Loucy (cell line): ENCODE measurements at regions not wholly inside any gene's neighbourhood (a gene's known extent, or its start where the extent isn't known, plus 50 kb on each side); places are given as distances from the start of the nearest gene placed in this dataset.

Experiments used
- H2AFZ ChIP-seq: fragments of 200-600 bp; sonication (generic); 2 replicates; pipeline ENCODE4 v1.6.0; 2016; ENCODE audit warnings: antibody characterized with exemption, mild to moderate bottlenecking, low read length, moderate library complexity
- H3F3A ChIP-seq: fragments of 200-600 bp; 2 replicates; pipeline ENCODE4 v1.6.0; 2016; ENCODE audit warnings: antibody characterized with exemption, low read depth, mild to moderate bottlenecking
- H3K27me3 ChIP-seq: fragments of 200-600 bp; sonication (generic); 2 replicates; pipeline ENCODE4 v1.6.1; 2014; ENCODE audit warnings: low read length, mild to moderate bottlenecking; ENCODE audit not compliant: insufficient read depth, poor library complexity, severe bottlenecking
- H3K36me3 ChIP-seq: fragments of 200-600 bp; sonication (generic); 2 replicates; pipeline ENCODE4 v1.6.1; 2016; ENCODE audit warnings: low read length; ENCODE audit not compliant: insufficient read depth
- H3K4me1 ChIP-seq: fragments of 200-600 bp; sonication (generic); 2 replicates; pipeline ENCODE4 v1.5.1; 2014; ENCODE audit warnings: low read length, mild to moderate bottlenecking; ENCODE audit not compliant: insufficient read depth, poor library complexity, severe bottlenecking
- H3K4me2 ChIP-seq: fragments of 200-600 bp; sonication (generic); 2 replicates; pipeline ENCODE4 v1.6.0; 2014; ENCODE audit warnings: antibody characterized with exemption, low read length, low read depth, mild to moderate bottlenecking; ENCODE audit not compliant: poor library complexity, severe bottlenecking
- H3K4me3 ChIP-seq: fragments of 200-600 bp; sonication (generic); 2 replicates; pipeline ENCODE4 v1.5.1; 2014; ENCODE audit warnings: low read length, mild to moderate bottlenecking, mixed read lengths; ENCODE audit not compliant: poor library complexity, severe bottlenecking
- H3K79me2 ChIP-seq: fragments of 200-600 bp; sonication (generic); 2 replicates; pipeline ENCODE4 v1.6.1; 2014; ENCODE audit warnings: low read length; ENCODE audit not compliant: insufficient read depth
- H3K9ac ChIP-seq: fragments of 200-600 bp; sonication (generic); 2 replicates; pipeline ENCODE4 v1.6.0; 2014; ENCODE audit warnings: mild to moderate bottlenecking, low read depth, low read length, moderate library complexity; ENCODE audit not compliant: poor library complexity, severe bottlenecking
- H3K9me2 ChIP-seq: fragments of 200-600 bp; sonication (generic); replicated peaks from 2 replicates; pipeline ENCODE4 v1.6.1; 2016; ENCODE audit warnings: low read depth, low read length, mixed read lengths
- H3K9me3 ChIP-seq: fragments of 200-600 bp; sonication (generic); 2 replicates; pipeline ENCODE4 v1.6.1; 2014; ENCODE audit warnings: mild to moderate bottlenecking, antibody characterized with exemption, low read length, low read depth; ENCODE audit not compliant: insufficient read depth
- H4K20me1 ChIP-seq: fragments of 200-600 bp; sonication (generic); 2 replicates; pipeline ENCODE4 v1.6.0; 2014; ENCODE audit warnings: antibody characterized with exemption, low read length, mild to moderate bottlenecking; ENCODE audit not compliant: insufficient read depth, poor library complexity, severe bottlenecking
- EZH2phosphoT487 ChIP-seq: fragments of 200-600 bp; IDR thresholded peaks from 2 replicates; pipeline ENCODE4 v1.6.1; 2018; ENCODE audit warnings: antibody characterized with exemption, mild to moderate bottlenecking, moderate library complexity, borderline replicate concordance
- TF ChIP-seq, protein P1 (sequence below): fragments of 200-600 bp; sonication (generic); conservative IDR thresholded peaks from 2 replicates; pipeline ENCODE4 v1.5.1; 2014; ENCODE audit warnings: mild to moderate bottlenecking, antibody characterized with exemption, low read length

DNA sequence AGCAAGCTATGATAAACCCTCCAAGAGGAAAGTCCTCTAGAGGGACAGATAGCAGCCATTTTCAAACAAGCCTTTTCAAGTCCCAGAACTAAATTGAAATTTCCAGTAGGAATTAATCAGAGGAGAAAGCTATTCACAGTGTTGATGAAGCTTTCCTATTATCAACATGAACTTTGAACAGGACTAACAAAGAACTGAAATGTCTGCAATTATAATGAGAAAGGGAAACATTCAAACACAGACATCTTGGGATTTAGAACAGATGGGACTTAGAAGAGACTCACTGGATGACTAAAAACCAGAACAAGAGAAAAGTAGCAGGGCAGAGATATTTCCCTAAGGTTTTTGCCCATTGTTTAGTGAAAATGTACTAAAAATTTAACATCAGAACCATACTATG, 622.1 kb upstream of the UBE2E2 start:
- H3K79me2 ChIP-seq = no peaks in the 10 kb centered on the region
- no peak overlapping the region for H3K4me3 ChIP-seq
- H3K36me3 ChIP-seq = no peaks in the 10 kb centered on the region
- TF ChIP-seq EZH2phosphoT487 = no peak
- TF ChIP-seq, protein P1, sequence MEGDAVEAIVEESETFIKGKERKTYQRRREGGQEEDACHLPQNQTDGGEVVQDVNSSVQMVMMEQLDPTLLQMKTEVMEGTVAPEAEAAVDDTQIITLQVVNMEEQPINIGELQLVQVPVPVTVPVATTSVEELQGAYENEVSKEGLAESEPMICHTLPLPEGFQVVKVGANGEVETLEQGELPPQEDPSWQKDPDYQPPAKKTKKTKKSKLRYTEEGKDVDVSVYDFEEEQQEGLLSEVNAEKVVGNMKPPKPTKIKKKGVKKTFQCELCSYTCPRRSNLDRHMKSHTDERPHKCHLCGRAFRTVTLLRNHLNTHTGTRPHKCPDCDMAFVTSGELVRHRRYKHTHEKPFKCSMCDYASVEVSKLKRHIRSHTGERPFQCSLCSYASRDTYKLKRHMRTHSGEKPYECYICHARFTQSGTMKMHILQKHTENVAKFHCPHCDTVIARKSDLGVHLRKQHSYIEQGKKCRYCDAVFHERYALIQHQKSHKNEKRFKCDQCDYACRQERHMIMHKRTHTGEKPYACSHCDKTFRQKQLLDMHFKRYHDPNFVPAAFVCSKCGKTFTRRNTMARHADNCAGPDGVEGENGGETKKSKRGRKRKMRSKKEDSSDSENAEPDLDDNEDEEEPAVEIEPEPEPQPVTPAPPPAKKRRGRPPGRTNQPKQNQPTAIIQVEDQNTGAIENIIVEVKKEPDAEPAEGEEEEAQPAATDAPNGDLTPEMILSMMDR = no peak
- H2AFZ ChIP-seq = peak overlapping the region; percentile 49
- H3F3A ChIP-seq = no peaks in the 10 kb centered on the region
- H3K9me3 ChIP-seq = no peaks in the 10 kb centered on the region
- no peak overlapping the region for H3K4me2 ChIP-seq
- H4K20me1 ChIP-seq = no peaks in the 10 kb centered on the region
- H3K27me3 ChIP-seq = no peaks in the 10 kb centered on the region
- no peaks in the 10 kb centered on the region for H3K9me2 ChIP-seq
- no peaks in the 10 kb centered on the region for H3K4me1 ChIP-seq
- no peak overlapping the region for H3K9ac ChIP-seq

DNA sequence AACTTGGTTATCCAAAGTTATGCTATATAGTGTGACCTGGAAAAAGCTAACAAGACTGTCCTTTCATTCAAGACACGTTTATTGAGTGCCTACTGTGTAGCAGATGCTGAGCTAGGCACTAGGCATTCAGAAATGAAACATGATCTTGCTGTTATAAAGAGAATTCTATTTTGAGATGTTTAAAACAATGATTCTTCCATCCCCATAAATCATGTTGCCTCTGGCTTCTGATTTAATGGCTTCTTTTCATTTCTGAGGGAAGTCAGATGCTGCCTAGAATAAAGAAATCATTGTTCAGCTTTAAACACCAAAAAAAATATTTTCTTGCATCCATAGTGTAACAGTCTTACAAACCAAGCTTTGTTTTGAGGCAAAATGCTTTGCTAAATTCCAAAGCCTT, 620.9 kb upstream of the UBE2E2 start:
- no peaks in the 10 kb centered on the region for H3K9me3 ChIP-seq
- H3K79me2 ChIP-seq = no peaks in the 10 kb centered on the region
- no peak for TF ChIP-seq EZH2phosphoT487
- TF ChIP-seq, protein P1 = no peak
- H3K4me1 ChIP-seq = no peaks in the 10 kb centered on the region
- H4K20me1 ChIP-seq = no peaks in the 10 kb centered on the region
- no peak overlapping the region for H3K4me3 ChIP-seq
- H3K9me2 ChIP-seq = no peaks in the 10 kb centered on the region
- H2AFZ ChIP-seq = no peak overlapping the region
- no peaks in the 10 kb centered on the region for H3K36me3 ChIP-seq
- H3K4me2 ChIP-seq = no peak overlapping the region
- H3F3A ChIP-seq = no peaks in the 10 kb centered on the region
- no peaks in the 10 kb centered on the region for H3K27me3 ChIP-seq
- H3K9ac ChIP-seq = no peak overlapping the region

DNA sequence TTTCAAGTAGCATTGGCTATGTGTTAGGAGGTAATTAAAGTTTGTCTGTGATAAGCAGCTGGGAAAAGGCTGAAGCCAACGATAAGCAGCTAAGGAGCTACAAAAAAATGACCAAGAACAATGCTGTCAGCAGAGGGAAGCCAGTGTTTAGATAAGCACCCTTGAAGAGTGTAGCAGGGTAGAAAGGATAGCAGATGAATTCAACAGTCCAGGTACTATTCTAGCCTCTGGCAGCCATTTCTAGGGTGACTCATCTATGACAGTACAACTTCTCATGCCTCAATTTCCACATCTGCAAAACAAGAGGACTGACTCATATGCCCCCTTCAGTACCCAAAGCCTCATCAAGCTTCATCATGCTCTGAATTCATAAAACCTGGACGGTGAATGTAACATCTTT, 617.6 kb upstream of the UBE2E2 start:
- Histone ChIP-seq H4K20me1 (no peaks in the 10 kb centered on the region), H3K4me2 (no peak overlapping the region), H3K9ac (no peak overlapping the region), H3K4me3 (no peak overlapping the region), H3F3A (no peaks in the 10 kb centered on the region), H3K9me2 (no peaks in the 10 kb centered on the region), H3K27me3 (no peaks in the 10 kb centered on the region), H3K36me3 (no peaks in the 10 kb centered on the region), H3K79me2 (no peaks in the 10 kb centered on the region), H3K9me3 (no peaks in the 10 kb centered on the region), H3K4me1 (no peaks in the 10 kb centered on the region), H2AFZ (no peak overlapping the region)
- no peak for TF ChIP-seq EZH2phosphoT487
- TF ChIP-seq, protein P1 = no peak
